Esophagus muscularis mucosa (tissue), 4 donors: ENCODE measurements at regions not wholly inside any gene's neighbourhood (a gene's known extent, or its start where the extent isn't known, plus 50 kb on each side); places are given as distances from the start of the nearest gene placed in this dataset.

Experiments
- DNase-seq: peaks from one replicate; pipeline ENCODE4 v3.0.0-alpha.2; 2017; ENCODE audit errors: extremely low spot score
- H3K27ac ChIP-seq, 4 donors: fragments of 200-600 bp; sonication (generic); replicated peaks in 1 of 4; 1 replicate in 3 of 4; 2 replicates in 1 of 4; pipeline ENCODE4 v1.5.1; 2016 to 2019; ENCODE audit warnings: mild to moderate bottlenecking in 1 of 4
- H3K27me3 ChIP-seq, 4 donors: fragments of 200-600 bp; sonication (generic); one replicate each; pipeline versions ENCODE4 v1.5.1 to v1.6.0; 2016 to 2019
- H3K36me3 ChIP-seq, 4 donors: fragments of 200-600 bp; sonication (generic); one replicate each; pipeline ENCODE4 v1.5.1; 2016 to 2019
- H3K4me1 ChIP-seq, 4 donors: fragments of 200-600 bp; sonication (generic); one replicate each; pipeline ENCODE4 v1.5.1; 2016 to 2019
- H3K4me3 ChIP-seq, 4 donors: fragments of 200-600 bp; sonication (generic); 1 replicate in 2 of 4; 2 replicates in 2 of 4; pipeline ENCODE4 v1.5.1; 2016 to 2019; ENCODE audit warnings: mild to moderate bottlenecking in 4 of 4, moderate library complexity in 1 of 4
- H3K9me3 ChIP-seq, 4 donors: fragments of 200-600 bp; sonication (generic); 1 replicate in 3 of 4; 2 replicates in 1 of 4; pipeline ENCODE4 v1.5.1; 2016 to 2019
- EP300 ChIP-seq: sonication (generic); formaldehyde crosslinking; IDR thresholded peaks from one replicate; pipeline ENCODE4 v1.6.1; 2017; ENCODE audit warnings: antibody characterized with exemption
- POLR2A ChIP-seq: fragments of 450-650 bp; IDR thresholded peaks from one replicate; pipeline ENCODE4 v1.6.1; 2017; ENCODE audit warnings: antibody characterized with exemption, moderate library complexity, mild to moderate bottlenecking, low read depth
- POLR2AphosphoS5 ChIP-seq, 2 donors: sonication (generic); formaldehyde crosslinking; IDR thresholded peaks; one replicate each; pipeline ENCODE4 v1.6.1; 2017; ENCODE audit warnings: antibody characterized with exemption in 2 of 2
- WGBS: methylation state at CpG from one replicate; pipeline ENCODE4 v1.1.5; 2018; 5-methylcytosine and 5-hydroxymethylcytosine counted together
- intact Hi-C: fragments of 100-400 bp; cut with DNase I; formaldehyde crosslinking; loops from one replicate; pipeline ENCODE4 v1.15.1; 2023
- TF ChIP-seq, protein P1 (sequence below), 3 experiments: fragments of 200-600 bp in 2 of 3; fragments of 450-650 bp in 1 of 3; sonication (generic) in 2 of 3; IDR thresholded peaks; one replicate each; pipeline ENCODE4 v1.5.1; 2017 to 2019; ENCODE audit warnings: antibody characterized with exemption in 3 of 3, mild to moderate bottlenecking in 2 of 3, moderate library complexity in 1 of 3

DNA sequence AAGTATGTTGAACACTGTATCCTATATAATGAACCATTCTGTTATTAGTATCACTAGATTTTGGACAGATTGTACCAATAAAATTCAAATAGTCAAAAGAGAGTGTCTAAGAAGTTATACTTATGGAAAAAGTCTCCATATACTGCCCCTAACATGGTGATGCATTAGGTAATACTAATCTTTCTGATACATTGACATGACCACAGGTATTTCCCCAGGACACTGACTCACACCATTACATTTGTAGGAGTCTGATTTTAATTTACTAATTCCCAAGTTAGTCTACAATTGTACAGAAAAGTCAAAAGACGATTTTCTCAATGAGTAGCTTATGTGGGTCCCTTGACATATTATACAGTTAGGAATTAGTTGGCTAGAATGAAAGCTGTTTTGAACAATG, 593.8 kb downstream of the ISL1 start:
- Histone ChIP-seq H3K4me1 (no peaks in the 10 kb centered on the region), H3K27me3 (no peaks in the 10 kb centered on the region), H3K36me3 (no peaks in the 10 kb centered on the region), H3K27ac (no peak overlapping the region), H3K9me3 (no peaks in the 10 kb centered on the region), H3K4me3 (no peak overlapping the region)
- intact Hi-C loops = no loop called here
- no peak for DNase-seq
- TF ChIP-seq EP300 = no peak
- no peak for TF ChIP-seq POLR2A
- TF ChIP-seq, protein P1, sequence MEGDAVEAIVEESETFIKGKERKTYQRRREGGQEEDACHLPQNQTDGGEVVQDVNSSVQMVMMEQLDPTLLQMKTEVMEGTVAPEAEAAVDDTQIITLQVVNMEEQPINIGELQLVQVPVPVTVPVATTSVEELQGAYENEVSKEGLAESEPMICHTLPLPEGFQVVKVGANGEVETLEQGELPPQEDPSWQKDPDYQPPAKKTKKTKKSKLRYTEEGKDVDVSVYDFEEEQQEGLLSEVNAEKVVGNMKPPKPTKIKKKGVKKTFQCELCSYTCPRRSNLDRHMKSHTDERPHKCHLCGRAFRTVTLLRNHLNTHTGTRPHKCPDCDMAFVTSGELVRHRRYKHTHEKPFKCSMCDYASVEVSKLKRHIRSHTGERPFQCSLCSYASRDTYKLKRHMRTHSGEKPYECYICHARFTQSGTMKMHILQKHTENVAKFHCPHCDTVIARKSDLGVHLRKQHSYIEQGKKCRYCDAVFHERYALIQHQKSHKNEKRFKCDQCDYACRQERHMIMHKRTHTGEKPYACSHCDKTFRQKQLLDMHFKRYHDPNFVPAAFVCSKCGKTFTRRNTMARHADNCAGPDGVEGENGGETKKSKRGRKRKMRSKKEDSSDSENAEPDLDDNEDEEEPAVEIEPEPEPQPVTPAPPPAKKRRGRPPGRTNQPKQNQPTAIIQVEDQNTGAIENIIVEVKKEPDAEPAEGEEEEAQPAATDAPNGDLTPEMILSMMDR (IDR thresholded peaks at IDR 0.05) = no peak
- TF ChIP-seq POLR2AphosphoS5 (IDR thresholded peaks at IDR 0.05) = no peak
- 69% methylated on average over 1 of the region's 1 CpG for WGBS

GRCh38 chr5:51983161-51983560, 599.9 kb downstream of the ISL1 start:
- Histone ChIP-seq H3K36me3 (no peaks in the 10 kb centered on the region), H3K27ac (no peak overlapping the region), H3K4me3 (no peak overlapping the region), H3K4me1 (no peaks in the 10 kb centered on the region), H3K27me3 (no peaks in the 10 kb centered on the region), H3K9me3 (no peaks in the 10 kb centered on the region)
- intact Hi-C loops = no loop called here
- TF ChIP-seq POLR2AphosphoS5 (IDR thresholded peaks at IDR 0.05) = no peak
- DNase-seq = no peak

- H3K27ac ChIP-seq = no peak overlapping the region
- 88% methylated on average over 3 of the region's 3 CpGs for WGBS
- H3K4me1 ChIP-seq = no peaks in the 10 kb centered on the region
- intact Hi-C loops = no loop called here
- no peak overlapping the region for H3K4me3 ChIP-seq
- no peaks in the 10 kb centered on the region for H3K27me3 ChIP-seq
- H3K9me3 ChIP-seq = no peaks in the 10 kb centered on the region
- TF ChIP-seq, protein P1 (IDR thresholded peaks at IDR 0.05) = no peak
- TF ChIP-seq EP300 (no peak), POLR2AphosphoS5 (IDR thresholded peaks at IDR 0.05) (no peak), POLR2A (no peak)
- H3K36me3 ChIP-seq = no peaks in the 10 kb centered on the region
- DNase-seq = no peak
Measured at GRCh38 chr5:51986733-51987132, 603.5 kb downstream of the ISL1 start.

DNA sequence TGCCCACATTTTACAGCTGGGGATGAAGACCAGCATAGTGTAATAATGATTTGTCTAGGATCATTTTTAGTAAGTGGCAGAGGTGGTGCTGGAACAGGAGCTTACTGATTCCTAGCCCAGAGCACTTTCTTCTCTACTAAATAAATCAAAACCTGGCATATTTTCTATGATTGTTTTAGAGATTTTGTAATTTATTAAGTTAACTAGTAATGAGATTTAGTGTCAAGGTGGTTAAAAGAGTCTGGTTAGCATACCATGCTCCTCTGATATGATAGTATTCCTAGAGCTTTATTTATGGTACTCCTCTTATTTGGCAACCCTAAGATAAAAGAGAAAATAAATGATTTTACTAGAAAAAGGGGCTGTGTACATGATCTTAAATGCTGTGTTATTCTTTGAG, 604.0 kb downstream of the ISL1 start:
- no peak for DNase-seq
- no peaks in the 10 kb centered on the region for H3K9me3 ChIP-seq
- intact Hi-C loops = no loop called here
- no peak overlapping the region for H3K4me3 ChIP-seq
- H3K27ac ChIP-seq = no peak overlapping the region
- TF ChIP-seq POLR2AphosphoS5 (IDR thresholded peaks at IDR 0.05) = no peak
- TF ChIP-seq POLR2A = no peak
- TF ChIP-seq EP300 = no peak
- TF ChIP-seq, protein P1 (IDR thresholded peaks at IDR 0.05) = no peak
- no peaks in the 10 kb centered on the region for H3K27me3 ChIP-seq
- H3K36me3 ChIP-seq = no peaks in the 10 kb centered on the region
- no peaks in the 10 kb centered on the region for H3K4me1 ChIP-seq

GRCh38 chr5:51987669-51988209, 604.5 kb downstream of the ISL1 start:
- WGBS = 66% methylated on average over 2 of the region's 2 CpGs
- Histone ChIP-seq H3K27me3 (no peaks in the 10 kb centered on the region), H3K36me3 (no peaks in the 10 kb centered on the region), H3K9me3 (no peaks in the 10 kb centered on the region), H3K4me3 (no peak overlapping the region), H3K4me1 (no peaks in the 10 kb centered on the region), H3K27ac (no peak overlapping the region)
- DNase-seq = no peak
- no peak for TF ChIP-seq POLR2AphosphoS5 (IDR thresholded peaks at IDR 0.05)
- TF ChIP-seq, protein P1 (IDR thresholded peaks at IDR 0.05) = no peak
- TF ChIP-seq POLR2A = no peak
- intact Hi-C loops = no loop called here
